ENCODE measurements at regions not wholly inside any gene's neighbourhood (a gene's known extent, or its start where the extent isn't known, plus 50 kb on each side); places are given as distances from the start of the nearest gene placed in this dataset.

DNA sequence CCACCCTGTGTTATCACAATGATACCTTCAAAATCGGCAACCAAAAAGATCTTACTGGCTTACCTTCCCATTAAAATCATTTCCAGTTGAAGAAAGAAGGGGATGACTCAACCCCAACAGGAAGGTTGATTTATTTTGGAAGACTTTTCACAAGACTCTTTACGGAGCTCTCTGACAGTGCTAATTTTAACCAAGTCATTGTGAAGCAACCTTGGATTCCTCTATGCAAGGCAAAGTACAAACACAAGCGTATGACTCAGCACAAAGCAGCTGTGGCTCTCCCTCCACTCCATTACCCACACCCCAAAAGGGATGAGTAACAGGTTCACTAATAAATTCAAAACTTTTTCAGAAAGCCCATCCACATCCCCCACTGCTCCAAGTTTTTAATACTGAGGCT is 213.8 kb upstream of the FGF13 start:
- Histone ChIP-seq H3K4me1 (no peaks in the 10 kb centered on the region), H3K27ac (no peak overlapping the region), H3K4me3 (no peak overlapping the region), H3K9me3 (no peaks in the 10 kb centered on the region), H3K27me3 (no peaks in the 10 kb centered on the region), H3K36me3 (no peaks in the 10 kb centered on the region)
- intact Hi-C loops (cut with DNase I), result no loop called here
- no peak for DNase-seq (ENCODE audit: low spot score in 2 of 2)
- TF ChIP-seq, protein P1, sequence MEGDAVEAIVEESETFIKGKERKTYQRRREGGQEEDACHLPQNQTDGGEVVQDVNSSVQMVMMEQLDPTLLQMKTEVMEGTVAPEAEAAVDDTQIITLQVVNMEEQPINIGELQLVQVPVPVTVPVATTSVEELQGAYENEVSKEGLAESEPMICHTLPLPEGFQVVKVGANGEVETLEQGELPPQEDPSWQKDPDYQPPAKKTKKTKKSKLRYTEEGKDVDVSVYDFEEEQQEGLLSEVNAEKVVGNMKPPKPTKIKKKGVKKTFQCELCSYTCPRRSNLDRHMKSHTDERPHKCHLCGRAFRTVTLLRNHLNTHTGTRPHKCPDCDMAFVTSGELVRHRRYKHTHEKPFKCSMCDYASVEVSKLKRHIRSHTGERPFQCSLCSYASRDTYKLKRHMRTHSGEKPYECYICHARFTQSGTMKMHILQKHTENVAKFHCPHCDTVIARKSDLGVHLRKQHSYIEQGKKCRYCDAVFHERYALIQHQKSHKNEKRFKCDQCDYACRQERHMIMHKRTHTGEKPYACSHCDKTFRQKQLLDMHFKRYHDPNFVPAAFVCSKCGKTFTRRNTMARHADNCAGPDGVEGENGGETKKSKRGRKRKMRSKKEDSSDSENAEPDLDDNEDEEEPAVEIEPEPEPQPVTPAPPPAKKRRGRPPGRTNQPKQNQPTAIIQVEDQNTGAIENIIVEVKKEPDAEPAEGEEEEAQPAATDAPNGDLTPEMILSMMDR (IDR thresholded peaks at IDR 0.05), result no peak

DNA sequence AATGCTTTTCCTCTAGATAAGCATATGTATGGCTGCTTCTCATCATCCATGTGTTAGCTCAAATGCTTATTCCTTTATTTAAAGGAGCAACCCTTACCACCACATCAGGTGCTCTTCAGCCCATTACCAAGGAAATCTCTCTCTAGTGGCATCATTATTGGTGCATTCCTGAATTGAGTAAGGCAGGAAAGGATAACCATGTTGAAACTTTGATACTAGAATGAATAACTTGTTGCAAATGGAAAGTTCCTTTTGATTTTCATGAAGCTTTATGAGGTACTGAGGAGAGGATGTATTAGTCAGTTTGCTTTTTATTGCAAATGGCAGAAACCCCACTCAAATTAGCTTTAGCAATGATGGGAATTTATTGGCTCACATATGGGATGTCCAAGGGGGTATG is 212.3 kb upstream of the FGF13 start:
- intact Hi-C loops (cut with DNase I), result no loop called here
- DNase-seq (ENCODE audit: low spot score in 2 of 2), result no peak
- Histone ChIP-seq H3K27me3 (no peaks in the 10 kb centered on the region), H3K9me3 (no peaks in the 10 kb centered on the region), H3K4me1 (no peaks in the 10 kb centered on the region), H3K27ac (no peak overlapping the region), H3K4me3 (no peak overlapping the region), H3K36me3 (no peaks in the 10 kb centered on the region)
- TF ChIP-seq, protein P1 (IDR thresholded peaks at IDR 0.05), result no peak

DNA sequence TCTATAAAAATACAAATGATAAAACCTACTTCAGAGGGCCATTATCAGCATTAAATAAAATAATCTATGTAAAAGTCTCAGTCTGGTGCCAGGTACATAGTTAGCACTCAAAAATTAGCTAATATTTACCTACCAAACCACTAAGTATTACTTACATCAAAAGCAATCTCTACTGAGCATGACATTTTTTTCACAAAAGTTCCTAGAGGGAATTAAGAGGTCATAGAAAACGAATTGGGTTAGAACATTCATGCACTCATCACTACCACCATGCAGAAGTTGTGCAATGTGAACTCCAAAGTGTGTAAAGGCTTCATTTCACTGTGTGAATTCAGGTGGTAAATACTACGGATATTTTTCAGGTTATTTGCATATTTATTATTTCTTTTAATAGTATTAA is 209.5 kb upstream of the FGF13 start:
- H3K36me3 ChIP-seq, result no peaks in the 10 kb centered on the region
- TF ChIP-seq, protein P1 (IDR thresholded peaks at IDR 0.05), result no peak
- intact Hi-C loops (cut with DNase I), result no loop called here
- no peaks in the 10 kb centered on the region for H3K4me1 ChIP-seq
- DNase-seq (ENCODE audit: low spot score in 2 of 2), result no peak
- H3K9me3 ChIP-seq, result no peaks in the 10 kb centered on the region
- H3K27me3 ChIP-seq, result no peaks in the 10 kb centered on the region
- H3K4me3 ChIP-seq, result no peak overlapping the region
- H3K27ac ChIP-seq, result no peak overlapping the region

DNA sequence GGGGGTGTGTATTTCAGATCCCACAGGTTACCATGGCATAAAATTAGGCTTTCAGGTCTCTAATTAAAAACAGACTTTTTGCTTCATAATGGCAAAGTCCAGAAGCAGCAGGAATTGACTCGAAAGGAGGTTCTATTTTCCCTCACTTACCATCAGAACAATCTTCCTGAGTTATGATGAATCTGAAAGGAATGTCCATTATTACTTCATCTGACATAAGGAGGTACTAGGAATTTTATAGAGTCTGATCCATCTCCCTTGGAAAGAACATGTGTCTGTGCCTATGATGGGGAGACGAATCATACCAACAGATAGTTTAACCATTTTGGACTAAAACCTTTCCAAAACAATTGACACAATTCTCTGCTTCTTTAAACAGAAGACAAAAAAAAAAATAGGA is 206.3 kb upstream of the FGF13 start:
- TF ChIP-seq, protein P1 (IDR thresholded peaks at IDR 0.05), result no peak
- no peaks in the 10 kb centered on the region for H3K27me3 ChIP-seq
- H3K4me1 ChIP-seq, result no peaks in the 10 kb centered on the region
- no peak overlapping the region for H3K4me3 ChIP-seq
- H3K9me3 ChIP-seq, result no peaks in the 10 kb centered on the region
- intact Hi-C loops (cut with DNase I), result no loop called here
- H3K27ac ChIP-seq, result no peak overlapping the region
- no peaks in the 10 kb centered on the region for H3K36me3 ChIP-seq
- no peak for DNase-seq (ENCODE audit: low spot score in 2 of 2)

DNA sequence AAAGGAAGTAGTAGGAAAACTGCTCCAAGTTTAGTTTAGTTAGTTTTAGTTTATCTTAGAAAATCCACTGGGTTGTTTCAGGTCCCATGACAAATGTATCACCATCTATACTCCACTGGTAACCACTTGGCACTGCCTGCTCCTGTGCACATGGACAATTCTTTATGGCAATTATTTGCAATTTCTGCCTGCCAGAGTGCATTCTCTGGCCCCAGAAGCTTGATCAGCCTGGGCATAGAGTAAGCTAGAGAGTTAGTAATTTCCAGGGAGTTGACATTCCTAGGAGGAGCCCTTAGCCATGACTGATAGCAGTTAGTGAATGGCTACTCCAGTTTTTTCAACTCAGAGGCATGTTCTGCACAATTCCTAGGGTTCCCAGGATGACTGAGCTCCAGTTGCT is 203.2 kb upstream of the FGF13 start:
- no peaks in the 10 kb centered on the region for H3K4me1 ChIP-seq
- no peaks in the 10 kb centered on the region for H3K36me3 ChIP-seq
- no peak overlapping the region for H3K27ac ChIP-seq
- TF ChIP-seq, protein P1 (IDR thresholded peaks at IDR 0.05), result no peak
- no peak for DNase-seq (ENCODE audit: low spot score in 2 of 2)
- no peaks in the 10 kb centered on the region for H3K9me3 ChIP-seq
- intact Hi-C loops (cut with DNase I), result no loop called here
- no peak overlapping the region for H3K4me3 ChIP-seq
- no peaks in the 10 kb centered on the region for H3K27me3 ChIP-seq

DNA sequence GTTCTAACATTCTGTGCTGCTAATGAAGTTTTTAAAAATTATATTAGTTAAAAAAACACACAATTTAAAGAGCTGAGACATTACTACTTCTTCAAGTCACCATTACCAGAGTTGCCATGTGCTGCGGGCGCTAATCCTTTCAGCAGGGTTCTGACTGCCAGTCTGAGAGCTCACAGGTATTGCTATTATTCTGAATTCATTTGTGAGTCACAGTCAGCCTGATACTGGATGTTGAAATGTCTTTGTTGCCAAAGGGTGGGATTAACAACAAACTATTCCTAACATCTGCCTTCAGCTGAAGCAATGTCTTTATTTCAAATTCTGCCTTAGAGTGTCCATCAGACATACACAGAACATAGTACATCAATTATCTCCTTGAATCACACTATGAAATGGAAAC is 197.1 kb upstream of the FGF13 start:
- H3K27ac ChIP-seq, result no peak overlapping the region
- no peaks in the 10 kb centered on the region for H3K36me3 ChIP-seq
- H3K9me3 ChIP-seq, result no peaks in the 10 kb centered on the region
- no peak overlapping the region for H3K4me3 ChIP-seq
- intact Hi-C loops (cut with DNase I), result no loop called here
- TF ChIP-seq, protein P1 (IDR thresholded peaks at IDR 0.05), result no peak
- H3K4me1 ChIP-seq, result no peaks in the 10 kb centered on the region
- no peak for DNase-seq (ENCODE audit: low spot score in 2 of 2)
- H3K27me3 ChIP-seq, result no peaks in the 10 kb centered on the region
